ENCODE measurements at regions not wholly inside any gene's neighbourhood (a gene's known extent, or its start where the extent isn't known, plus 50 kb on each side); places are given as distances from the start of the nearest gene placed in this dataset.
"Not testable (repeated sequence)": the region's sequence is repeated elsewhere in the genome, so short reads cannot be mapped to it uniquely, and the experiment has no call there.

DNA sequence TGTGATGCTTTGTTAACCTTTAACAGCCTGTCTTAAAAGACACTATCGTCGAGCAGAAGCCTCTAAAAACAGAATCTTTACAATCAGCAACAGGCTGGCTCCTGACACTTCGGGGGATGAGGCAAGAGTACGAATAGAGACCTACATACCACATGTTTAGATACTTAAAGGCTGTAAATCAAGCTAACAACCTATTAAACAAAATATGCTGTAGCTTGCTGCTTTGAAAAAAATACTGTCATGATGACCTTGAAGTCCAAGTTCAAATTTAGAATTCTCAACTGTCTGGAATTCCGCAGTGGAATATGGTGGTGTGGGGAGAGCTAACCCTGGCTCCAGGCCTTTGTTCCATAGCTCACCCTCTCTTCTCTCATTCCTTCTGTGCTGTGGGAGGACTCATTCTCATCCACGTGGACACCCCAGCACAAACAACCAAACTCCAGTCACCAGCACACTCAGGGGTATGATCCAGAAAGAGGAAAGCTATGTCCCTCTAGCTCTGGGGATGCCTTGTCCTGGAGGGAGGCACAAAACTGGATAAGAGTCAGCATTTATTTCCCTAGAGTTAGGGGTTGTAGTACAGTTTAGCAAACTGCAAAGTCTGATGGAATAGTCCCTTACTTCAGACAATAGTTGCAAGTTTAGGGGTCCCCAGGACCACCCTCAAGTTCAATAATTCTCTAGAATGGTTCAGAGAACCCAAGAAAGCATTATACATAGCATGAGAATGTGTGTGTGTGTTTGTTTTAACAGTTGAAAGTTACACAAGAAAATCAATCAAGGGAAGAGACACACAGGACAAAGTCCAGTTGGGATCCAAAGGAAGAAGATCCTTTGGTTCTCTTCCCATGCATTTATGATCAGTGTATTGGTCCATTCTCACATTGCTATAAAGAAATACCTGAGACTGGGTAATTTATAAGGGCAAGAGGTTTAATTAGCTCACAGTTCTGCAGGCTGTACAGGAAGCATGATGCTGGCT is 196.1 kb upstream of the SVIL start:
- DNase-seq (ENCODE audit: insufficient read length, low spot score) (no peak), FAIRE-seq (no peak)

DNA sequence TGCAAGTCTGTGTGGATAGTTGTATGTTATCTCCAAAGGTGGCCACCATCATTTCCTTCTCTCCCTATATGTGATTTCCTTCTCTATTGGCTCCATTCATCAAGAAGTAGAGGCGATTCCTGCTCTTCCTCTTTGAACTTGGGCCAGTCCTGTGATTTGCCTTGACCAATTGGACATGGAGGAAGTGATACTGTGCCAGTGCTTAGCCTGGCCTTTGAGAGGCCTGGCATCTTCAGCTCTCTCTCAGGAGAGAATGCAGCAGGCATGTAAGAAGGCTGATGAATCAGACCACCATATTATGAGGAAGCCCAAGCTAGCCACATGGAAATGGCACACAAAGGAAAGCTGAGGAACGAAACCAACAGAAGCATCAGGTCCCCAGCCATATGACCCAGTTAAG is 195.0 kb upstream of the SVIL start:
- FAIRE-seq (no peak), DNase-seq (ENCODE audit: insufficient read length, low spot score) (no peak)

DNA sequence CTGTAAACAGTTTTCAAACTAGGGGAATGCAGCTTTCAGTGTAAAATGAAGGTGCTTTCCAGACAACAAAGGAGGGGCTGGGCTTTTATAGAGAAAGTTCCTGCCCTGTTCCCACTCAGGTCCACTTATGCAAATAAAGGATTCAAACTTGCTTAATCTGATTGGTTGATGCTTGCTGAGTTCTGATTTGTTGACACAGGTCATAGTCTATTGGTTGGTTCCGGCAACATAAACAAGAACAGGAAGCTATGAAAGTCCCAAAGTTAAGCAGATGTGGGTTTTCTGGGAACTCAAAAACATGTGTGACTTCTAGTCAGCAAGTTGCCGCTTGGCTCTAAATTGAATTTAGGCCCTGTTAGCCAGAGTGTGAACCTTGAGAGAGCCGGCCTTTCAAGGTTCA is 194.2 kb upstream of the SVIL start:
- no peak for FAIRE-seq
- DNase-seq (ENCODE audit: insufficient read length, low spot score), result no peak

DNA sequence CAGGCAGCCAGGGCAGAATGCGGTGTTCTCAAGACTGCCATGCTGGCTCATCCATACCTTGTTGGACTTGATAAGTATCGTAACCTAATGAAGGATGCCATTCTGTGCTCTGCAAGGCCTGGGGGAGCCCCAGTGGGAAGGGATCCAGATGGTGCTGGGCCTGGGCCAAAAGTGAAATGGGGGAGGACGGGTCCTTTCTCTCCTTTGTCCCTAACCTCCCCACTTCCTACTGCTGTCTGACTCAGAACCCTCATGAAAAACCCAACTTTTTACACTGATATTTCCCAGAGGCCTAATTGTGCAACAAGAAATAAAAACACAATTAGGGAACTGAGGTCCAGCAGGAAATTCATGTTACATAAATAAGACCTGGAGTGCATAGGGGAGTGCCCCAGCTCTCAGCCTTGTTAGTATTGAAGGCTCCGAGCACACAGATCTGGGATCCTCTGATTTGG is 193.7 kb upstream of the SVIL start:
- DNase-seq (ENCODE audit: insufficient read length, low spot score) (no peak), FAIRE-seq (no peak)

DNA sequence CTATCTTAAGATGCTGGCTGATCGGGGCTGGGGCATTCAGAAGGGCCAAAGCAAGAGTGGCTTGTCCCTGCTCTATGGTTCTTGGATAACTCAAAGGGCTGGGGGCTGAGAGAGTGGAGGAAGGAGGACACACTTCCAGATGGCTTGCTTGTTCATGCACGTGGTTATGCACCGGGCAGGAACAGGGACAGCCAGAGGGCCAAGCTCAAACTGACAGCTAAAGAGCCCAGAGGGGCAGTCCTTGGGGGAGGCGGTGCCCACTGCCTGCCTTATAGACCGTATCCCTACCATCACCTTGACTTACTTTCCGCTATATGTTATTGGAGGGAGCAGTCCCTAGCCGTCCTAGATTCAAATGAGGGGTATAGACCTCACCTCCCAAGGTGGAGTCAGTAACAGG is 192.7 kb upstream of the SVIL start:
- FAIRE-seq (no peak), DNase-seq (ENCODE audit: insufficient read length, low spot score) (no peak)

DNA sequence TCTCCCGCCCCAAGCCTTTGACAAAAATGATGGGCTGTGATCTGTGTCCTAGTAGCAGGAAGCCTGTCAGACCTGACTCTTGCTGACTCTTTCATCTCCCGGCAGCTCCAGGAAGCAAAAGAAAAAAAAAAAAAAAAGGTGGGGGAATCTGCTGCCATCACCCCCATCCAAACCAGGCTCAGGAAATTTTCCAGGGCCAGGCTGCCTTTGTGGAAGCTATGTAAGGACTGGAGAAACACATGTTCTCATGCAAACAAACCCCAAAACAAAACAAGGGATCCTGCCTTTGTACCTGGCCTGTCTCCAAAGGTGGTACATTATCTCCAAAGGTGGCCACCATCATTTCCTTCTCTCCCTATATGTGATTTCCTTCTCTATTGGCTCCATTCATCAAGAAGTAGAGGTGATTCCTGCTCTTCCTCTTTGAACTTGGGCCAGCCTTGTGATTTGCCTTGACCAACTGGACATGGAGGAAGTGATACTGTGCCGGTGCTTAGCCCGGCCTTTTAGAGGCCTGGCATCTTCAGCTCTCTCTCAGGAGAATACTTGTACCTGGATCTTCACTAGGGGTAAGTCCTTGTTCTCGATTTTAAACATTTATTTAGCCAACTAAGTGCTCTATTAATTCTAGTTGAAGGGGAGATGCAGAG is 192.2 kb upstream of the SVIL start:
- no peak for DNase-seq (ENCODE audit: insufficient read length, low spot score)
- FAIRE-seq, result no peak

DNA sequence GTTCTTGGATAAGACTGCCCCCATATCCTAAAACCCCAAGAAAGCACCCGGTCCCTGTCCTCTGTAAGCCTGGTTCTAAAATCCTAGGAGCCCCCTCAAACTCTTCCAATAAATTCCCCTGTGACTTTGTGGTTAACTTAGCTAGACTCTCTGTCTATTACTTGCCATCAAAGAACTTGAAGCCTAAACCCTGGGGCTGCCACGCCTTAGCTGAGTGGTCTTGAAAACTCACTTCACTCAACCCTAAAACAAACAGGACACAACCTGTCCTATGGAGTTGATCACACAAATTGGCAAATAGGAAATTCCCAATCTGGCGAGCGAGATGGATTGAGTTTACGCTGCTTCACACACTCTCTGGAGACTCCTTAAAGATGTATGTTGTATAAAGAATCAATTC is 191.4 kb upstream of the SVIL start:
- no peak for FAIRE-seq
- DNase-seq (ENCODE audit: insufficient read length, low spot score), result no peak

DNA sequence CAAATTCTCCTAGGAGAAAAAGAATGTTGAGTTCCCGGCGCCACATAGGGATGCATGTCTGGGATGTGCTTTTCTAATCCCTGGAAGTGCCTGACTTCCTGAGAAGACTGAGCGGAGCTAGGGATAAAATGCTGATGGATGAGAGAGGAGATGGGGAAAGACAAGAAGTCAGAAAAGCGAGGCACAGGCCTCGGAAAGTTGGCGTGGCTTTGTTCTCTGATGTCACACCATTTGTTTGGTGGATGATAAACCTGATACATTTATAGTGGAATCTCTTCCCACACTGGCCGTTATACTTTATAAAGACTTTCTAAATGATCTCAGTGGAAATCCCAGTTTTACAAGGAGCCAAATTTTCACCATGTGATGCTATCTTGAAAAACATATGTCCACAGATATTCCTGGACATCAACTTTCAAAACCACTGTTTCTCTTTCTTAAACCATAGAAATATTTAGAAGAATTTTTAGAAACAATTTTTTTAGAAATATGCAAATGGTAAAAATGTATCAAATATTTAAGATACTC is 188.8 kb upstream of the SVIL start:
- FAIRE-seq (no peak), DNase-seq (ENCODE audit: insufficient read length, low spot score) (no peak)

DNA sequence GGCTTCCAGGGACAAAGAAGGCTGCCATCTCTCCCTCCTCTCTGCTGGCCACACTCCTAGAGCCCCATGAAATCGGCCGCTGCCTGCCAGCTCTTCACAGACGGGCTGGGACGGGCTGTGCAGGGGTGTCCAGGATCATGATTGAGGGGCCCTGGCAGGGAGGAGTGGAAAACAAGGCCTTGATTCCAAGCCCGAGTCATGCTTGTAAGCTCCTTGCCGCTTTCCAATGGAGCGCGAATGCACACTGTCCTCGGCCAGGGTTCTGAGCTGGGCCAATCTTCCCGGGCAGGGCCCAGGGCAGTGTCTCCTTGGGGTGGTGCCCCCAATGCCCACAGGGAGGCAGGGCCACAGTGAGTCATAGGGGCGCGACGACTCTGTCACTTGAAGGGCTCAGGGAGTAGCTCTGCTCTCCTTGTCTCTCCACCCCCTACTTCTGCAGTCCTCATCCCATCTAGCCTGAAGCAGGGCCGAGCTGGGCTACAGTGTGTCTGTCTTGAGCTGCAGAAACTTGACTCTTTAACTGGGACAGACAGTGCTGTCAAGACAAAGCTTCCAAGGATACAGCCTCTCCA is 186.2 kb upstream of the SVIL start:
- no peak for FAIRE-seq
- no peak for DNase-seq (ENCODE audit: insufficient read length, low spot score)

DNA sequence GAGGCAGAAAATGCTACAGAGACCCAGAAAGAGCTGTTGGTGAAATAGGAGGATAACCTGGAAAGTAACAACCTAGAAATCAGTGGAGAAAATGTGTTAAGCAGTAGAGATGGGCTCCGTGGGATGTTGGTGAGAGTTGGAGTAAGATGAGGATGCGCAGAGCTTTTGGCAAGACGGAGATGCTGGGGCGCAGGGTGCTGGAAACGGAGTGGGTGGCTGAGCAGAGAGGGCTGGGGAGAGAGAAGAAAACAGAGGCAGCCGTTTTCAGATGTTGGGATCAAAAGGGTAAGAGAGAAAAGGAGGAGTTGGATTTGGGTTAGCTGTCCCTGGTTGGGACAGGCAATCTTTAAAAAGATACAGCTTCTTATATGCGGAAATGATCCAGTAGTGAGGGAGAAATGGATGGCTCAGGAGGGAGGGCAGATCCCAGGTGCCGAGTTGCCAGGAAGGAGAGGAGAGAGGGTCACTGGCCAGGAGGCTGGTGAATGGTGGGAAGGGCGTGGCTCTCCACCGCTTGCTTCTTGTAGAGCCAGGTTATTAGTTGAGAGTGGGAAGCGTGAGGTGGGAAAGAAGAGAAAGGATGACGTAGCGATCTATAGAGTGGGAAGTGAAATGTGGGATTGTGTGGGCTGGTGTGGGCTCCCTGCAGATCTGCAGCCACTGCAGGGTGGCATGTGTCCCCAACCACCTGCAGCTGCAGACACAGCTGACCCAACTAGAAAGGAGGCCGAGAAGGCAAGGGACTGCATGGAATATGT is 182.2 kb upstream of the SVIL start:
- FAIRE-seq (no peak), DNase-seq (ENCODE audit: insufficient read length, low spot score) (no peak)

DNA sequence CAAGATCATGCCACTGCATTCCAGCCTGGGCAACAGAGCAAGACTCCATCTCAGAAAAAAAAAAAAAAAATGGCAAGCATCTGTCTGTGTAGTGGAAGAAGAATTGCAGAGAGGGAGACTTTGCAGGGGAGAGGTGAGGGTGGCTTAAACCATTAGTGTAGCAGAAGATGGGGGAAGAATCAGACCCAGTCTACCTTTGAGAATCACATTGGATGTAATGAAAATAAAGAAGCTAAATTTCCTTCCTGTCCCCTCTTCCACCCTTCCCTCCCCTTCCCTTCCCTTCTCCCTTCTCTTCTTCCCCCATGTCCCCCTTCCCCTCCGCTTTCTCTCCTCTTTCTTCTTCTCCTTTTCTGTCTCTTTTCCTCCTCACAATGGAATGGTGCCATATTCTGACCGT is 180.8 kb upstream of the SVIL start:
- DNase-seq (ENCODE audit: insufficient read length, low spot score), result no peak
- no peak for FAIRE-seq

DNA sequence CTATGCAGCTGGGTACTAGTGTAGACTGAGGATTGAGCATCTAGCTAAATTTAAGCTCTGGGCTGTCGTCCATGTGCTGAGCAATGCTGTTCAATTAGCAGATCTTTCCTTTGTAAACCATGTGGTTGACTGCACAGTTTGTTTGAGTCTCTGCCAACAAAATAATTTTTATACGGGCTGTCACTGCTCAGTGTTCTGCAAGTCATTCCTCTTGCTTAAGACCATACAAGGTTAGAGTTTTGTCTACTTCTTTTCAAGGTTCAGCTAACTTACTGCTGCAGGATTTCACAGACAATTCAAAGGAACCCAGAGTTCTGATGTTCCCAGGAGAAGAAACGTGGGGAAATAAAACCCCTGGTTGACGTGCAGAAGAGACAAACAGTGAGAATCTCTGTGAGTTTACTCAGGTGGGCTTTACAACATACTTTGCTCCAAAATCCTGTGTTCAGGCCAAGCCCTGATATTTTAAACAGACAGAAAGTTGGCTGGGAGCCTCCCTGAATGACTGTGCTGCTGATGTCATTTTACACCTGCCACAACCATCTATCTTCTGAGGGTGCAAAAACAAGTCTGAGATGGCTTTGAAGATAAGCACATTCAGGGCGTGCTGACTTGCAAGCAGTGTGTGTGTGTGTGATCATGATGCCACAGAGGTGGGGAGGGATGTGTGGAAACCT is 177.1 kb upstream of the SVIL start:
- FAIRE-seq, result peak; percentile 75
- peak; percentile 33 for DNase-seq (ENCODE audit: insufficient read length, low spot score)

DNA sequence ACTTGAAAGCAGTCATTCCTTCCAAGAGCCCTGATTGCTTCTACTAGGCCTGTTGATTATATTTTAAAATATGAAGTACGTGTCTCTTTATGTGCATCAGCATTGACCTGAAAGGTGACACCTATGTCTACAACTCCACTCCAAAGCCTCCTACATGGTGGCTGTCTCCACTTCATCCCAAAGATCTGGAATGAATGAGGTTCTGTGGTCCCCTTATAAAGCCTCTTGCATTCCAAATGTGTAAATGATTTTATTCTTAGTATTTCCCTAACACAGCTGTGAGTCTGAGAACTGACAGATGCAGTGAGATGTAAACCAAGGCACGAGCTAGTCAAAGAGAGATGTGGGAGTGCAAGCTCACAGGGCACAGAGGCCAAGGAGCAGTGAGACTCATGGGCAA is 176.0 kb upstream of the SVIL start:
- DNase-seq (ENCODE audit: insufficient read length, low spot score) (no peak), FAIRE-seq (no peak)

DNA sequence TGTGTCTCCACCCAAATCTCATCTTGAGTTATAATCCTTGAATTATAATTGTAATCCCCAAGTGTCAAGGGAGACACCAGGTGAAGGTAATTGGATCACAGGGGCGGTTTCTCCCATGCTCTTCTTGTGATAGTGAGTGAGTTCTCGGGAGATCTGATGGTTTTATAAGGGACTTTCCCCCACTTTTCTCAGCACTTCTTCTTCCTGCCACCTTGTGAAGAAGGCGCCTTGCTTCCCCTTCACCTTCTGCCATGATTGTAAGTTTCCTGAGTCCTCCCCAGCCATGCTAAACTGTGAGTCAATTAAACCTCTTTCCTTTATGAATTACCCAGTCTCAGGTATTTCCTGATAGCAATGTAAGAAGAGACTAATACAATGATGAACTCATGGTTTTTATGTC is 175.5 kb upstream of the SVIL start:
- not testable (repeated sequence) for FAIRE-seq; DNase-seq (ENCODE audit: insufficient read length, low spot score)

DNA sequence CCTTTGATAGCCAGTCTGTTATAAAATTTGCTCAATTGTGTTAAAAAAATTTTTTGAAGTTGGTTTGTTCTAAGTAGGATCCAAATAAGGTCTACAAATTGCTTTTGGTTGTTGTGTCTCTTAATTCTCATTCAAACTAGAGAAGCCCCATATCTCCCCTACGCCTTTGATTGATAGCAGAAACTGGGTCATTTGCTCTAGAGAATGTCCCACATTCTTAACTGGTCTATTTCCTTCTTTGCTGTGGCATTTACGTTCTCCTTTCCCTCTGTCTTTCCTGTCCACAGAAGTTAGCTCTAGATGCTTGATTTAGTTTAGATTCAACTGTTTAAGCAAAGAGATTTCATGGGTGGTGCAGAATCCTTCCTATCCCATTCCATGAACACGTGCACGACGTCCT is 174.6 kb upstream of the SVIL start:
- no peak for DNase-seq (ENCODE audit: insufficient read length, low spot score)
- FAIRE-seq, result no peak

DNA sequence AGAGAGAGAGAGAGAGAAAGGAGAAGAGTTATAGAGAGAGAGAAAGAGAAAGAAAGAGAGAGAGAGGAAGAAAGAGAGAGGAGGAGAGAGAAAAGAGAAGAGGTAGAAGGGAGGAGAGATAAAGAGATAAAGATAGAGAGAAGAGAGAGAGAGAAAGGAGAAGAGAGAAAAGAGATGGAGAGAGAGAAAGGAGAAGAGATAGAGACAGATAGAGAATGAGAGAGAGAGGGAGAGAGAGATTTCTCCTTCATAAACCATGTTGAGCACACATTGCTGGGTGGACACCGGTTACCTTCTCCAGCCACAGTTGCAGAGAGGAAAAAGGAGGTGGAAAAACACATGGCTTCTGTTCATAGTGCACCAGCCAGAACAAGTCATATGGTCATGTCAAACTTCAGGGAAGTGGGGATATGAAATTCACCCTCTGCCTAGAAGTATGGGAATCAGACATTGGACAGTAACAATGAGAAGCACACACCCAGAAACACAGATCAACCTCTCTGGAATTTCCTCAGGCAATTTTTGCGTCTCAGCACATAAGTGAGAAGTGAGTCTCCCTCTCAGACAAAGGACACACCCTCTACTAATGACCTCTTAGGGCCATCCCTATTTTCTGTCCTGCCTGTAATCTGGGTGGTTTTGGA is 172.5 kb upstream of the SVIL start:
- FAIRE-seq (no peak), DNase-seq (ENCODE audit: insufficient read length, low spot score) (no peak)

DNA sequence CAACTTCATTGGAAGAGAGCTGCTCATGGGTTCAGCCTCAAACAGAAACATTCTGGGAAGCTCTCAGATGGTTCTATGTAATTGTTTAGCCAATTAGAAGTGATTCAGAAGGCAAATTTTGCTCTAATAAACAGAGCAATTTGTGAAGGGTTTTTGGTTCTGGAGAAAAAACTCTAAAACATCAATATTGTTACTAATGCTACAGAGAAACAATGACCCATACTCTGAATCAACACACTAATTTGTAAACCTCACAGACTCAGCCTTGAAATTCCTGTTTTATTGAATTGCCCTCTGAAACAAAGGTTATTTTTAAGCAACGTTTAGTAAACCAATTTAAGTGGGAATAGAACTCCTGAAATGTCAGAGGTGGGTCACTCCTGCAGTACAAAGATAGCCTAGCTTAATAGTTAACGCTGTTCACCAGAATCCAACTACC is 171.6 kb upstream of the SVIL start:
- no peak for DNase-seq (ENCODE audit: insufficient read length, low spot score)
- FAIRE-seq, result no peak

DNA sequence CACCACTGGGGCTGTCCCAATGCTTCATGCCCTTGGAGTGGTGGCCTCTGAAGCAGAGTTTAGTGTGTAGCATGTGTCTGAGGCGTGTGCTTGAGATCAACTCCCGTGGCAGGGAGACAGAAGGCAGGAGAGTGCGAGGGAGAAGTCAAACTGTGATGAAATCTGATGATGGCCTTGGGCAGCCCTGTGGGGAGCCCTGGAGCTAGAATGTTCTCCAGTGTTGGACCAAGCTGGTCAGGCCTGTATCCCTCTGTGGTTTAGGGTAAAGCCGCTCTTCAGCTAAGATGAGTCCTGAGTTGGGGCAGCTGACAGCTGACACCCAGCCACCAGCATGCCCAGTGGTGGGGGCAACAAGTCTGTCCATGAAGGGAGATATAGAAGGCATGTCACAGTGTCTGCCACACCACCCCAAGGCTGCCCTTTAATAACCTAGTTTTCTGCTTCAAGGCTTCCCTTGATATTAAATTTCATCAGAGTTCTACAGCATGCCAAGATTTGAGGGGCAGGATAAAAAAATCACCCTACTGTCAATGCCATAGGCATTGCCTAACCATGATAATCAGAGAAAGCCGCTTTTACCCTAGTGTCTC is 170.5 kb upstream of the SVIL start:
- DNase-seq (ENCODE audit: insufficient read length, low spot score) (no peak), FAIRE-seq (no peak)

Data from HTR-8/SVneo (cell line).